GM03348 (cell line): ENCODE measurements at regions not wholly inside any gene's neighbourhood (a gene's known extent, or its start where the extent isn't known, plus 50 kb on each side); places are given as distances from the start of the nearest gene placed in this dataset.

Experiments
- DNase-seq: peaks from one replicate; pipeline ENCODE4 v3.0.0; 2012; ENCODE audit warnings: low spot score

DNA sequence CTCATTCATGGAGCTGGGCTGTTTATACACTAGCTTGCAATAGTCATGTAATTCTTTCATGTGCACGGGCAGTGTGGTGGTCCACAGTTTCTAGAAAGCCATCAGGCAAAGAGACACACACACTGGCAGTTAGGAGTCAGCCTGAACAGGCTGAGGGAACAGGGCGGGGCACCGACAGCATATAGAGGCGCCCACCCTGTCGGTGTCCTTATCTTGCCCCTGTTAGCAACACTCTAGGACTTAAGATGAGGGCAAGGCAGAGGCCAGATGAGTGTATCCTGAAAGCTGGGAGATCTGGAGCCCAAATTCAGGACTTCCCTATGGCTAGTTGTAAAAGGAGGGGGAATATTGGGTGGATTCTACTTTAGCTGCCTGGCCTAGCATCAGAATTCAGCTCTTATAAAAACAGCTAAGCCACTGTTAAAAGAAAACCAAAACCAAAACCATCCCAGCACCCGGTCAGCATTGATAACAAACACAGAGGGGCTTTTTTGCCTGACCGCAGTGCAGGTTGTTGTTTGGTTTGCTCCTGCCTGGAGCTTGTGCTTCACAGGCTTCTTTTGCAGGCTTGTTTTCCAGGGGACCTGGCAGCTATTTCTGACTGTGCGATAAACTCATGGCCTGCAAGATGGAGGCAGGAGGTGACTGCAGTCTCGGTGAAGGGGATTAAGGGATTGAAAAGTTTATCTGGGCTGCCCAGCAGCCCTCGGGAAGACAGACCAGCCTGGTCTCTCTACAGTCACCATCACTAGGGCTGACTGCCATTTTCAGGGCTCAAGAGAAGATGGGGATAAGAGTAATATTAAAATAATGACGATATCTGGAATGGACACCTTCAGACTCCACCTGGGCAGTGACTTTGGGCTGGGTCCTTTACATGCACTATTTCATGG, 638.9 kb downstream of the MID1IP1 start:
- DNase-seq = no peak

- no peak for DNase-seq
Observed at GRCh38 chrX:39440799-39441284, 639.6 kb downstream of the MID1IP1 start.

DNA sequence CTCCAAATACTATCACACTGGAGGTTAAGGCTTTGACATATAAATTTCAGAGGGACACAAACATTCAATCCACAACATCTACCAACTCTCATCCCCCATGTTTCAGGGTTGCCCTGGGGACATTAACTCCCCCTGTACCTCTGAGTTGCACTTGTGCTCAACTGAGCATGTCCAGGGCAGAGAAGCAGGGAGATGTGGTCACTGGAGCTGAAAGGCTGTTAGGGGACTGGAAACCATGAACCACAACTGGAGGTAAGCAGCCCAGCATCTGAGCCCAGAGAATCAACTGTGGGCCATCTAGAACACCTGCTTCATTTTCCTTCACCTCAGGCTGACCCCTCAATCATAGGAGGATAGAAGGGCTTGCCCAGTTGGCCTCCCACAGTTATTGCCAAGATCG, 641.1 kb downstream of the MID1IP1 start:
- no peak for DNase-seq

- DNase-seq = no peak
Observed at GRCh38 chrX:39443240-39443639, 642.0 kb downstream of the MID1IP1 start.

GRCh38 chrX:39445336-39445735, 644.1 kb downstream of the MID1IP1 start:
- DNase-seq = no peak

GRCh38 chrX:39449352-39449751, 648.1 kb downstream of the MID1IP1 start:
- DNase-seq = no peak

- no peak for DNase-seq
Observed at GRCh38 chrX:39450234-39450977, 647.4 kb downstream of the BCOR start.

DNA sequence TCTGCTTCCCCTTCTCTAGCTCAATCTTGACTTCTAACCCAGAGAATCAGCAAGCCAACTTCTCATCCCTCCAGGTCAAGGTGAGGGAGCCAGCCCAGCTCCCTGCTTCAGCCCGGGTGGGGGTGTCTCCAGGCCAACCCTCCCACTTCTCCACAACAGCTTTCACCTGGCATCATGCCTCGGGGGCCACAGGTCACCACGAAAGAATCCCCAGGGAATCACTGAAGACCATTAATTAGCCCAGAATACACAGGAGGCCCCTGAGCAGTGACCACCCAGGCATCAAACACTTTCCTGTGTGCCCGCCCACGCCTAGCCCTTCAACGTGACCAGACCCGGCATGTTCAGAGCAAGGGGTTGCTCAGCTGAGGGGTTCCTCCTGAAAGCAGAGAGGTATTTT, 646.7 kb downstream of the BCOR start:
- DNase-seq = no peak

- no peak for DNase-seq
Observed at GRCh38 chrX:39452401-39452800, 645.4 kb downstream of the BCOR start.

DNA sequence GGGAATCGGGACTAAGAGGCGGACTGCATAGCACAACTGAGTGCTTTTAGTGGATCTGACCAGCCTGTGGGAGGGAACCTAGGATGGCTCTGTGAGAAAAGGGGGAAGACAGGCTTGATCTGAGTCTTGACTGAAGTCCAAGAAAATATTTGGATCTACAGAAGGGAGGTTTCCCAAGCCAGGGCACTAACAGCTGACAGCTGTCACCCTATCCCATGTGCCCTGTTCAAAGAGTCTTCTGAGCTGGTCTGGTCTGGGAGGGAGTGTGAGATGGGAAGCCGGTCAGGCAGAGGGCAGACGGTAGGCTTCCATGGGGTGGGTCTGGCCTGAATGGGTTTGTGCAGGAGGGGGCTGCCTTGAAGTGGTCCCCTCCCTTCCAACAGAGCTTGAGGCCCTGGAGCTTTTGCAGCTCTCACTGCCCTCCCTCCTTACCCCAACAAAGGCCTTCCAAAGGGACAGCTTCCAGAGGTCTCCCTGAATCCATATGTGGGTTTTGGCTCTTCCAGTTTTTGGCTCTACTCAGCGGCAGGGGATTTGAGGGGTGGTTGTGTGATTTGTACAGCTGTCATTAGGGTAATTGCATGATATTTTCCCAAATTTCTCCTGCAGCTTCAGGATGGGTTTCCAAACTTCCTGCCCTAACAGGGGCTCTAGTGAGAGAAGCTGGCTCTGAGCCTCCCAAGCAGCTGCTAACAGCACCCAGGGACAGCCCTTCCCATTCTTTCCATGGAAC, 643.7 kb downstream of the BCOR start:
- no peak for DNase-seq

DNA sequence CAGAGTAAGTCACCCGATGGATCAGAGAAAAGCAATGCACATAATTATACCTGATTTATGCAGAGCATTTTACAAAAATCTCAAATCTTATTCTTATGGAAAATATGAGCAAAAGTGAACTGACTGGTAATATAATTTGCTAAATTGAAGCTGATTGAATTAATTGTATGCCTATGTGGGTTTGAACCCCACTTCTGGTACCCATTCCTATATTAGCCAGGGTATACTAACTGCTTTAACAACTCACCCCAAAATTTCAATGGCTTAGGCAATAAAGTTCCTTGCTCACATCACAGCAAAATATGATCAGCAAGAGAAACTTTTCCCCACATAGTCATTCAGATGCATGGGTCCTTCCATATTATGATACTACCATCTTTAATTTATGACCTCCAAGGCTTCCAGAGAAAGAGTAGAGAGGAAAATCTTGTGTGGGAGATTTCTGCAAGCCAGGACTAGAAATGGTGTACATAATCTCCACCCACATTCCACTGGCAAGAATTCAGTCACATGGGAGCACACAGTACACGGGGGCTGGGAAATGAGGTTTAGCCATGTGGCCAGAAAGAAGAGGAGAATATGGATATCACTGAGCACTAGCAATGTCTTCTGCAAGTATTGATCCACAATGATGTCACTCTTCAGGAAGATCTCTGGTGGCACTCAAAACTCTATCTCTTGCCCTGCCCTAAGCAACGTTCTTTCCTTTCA, 640.7 kb downstream of the BCOR start:
- peak; percentile 12 for DNase-seq

- DNase-seq = no peak
Observed at GRCh38 chrX:39458779-39459178, 639.0 kb downstream of the BCOR start.

GRCh38 chrX:39459204-39459603, 638.6 kb downstream of the BCOR start:
- DNase-seq = no peak

DNA sequence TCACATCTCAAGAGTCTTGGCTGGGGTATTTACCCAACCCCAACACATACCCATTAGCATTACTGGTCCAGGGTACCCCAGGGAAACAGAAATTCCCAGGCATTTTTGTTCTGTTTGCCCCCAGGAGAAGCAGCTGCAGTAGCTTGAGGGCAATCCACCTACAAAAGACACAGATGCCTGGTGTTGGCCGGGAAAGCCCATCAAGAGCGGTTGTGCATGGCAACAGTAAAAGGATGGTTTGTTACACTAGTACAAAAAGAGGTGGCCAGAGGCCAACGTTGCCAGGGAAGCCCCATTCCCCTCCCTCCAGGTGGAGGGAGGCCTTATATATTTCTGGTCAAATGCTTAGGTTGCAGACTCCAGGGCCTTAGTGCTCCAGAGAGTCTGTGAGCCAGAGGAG, 637.8 kb downstream of the BCOR start:
- DNase-seq = no peak

DNA sequence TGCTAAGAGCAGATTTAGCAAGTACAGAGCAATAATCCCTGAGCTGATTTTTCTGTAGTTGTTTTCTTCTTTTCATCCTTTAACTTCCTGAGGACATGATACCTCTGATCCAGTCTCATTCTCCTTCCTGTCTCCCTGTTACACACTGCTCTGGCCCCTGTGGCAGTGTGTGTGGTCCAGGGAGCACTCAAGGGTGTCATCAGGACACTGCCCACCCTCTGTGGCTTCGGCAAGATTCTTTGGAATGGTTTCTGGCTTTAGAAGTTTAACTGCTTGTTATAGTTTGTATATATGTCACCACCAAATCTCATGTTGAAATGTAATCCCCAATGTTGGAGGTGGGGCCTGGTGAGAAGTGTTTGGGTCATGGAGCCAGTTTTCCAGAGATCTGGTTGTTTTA, 637.3 kb downstream of the BCOR start:
- DNase-seq = no peak

GRCh38 chrX:39462835-39463234, 634.9 kb downstream of the BCOR start:
- no peak for DNase-seq

- DNase-seq = no peak
Observed at GRCh38 chrX:39464253-39464652, 633.5 kb downstream of the BCOR start.

DNA sequence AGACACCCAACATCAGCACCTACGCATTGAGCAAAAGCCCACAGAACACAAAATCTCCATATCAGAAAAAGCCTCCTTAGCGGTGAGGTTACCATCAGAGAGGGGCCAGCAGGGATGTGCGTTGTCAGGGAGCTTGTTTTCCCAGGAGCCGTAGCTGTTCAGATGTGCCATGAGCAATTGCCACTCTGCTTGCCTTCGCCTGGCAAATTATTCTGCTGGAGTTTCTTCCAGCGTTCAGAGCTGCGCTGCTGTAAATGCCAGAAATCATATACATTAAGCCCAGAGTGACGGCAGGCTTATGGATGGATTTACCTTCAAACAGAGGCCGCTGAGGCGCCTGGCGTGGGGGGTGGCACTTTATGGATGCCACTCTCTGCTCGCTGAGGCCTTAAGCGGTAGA, 632.3 kb downstream of the BCOR start:
- DNase-seq = no peak

GRCh38 chrX:39465906-39466305, 631.9 kb downstream of the BCOR start:
- DNase-seq = no peak

DNA sequence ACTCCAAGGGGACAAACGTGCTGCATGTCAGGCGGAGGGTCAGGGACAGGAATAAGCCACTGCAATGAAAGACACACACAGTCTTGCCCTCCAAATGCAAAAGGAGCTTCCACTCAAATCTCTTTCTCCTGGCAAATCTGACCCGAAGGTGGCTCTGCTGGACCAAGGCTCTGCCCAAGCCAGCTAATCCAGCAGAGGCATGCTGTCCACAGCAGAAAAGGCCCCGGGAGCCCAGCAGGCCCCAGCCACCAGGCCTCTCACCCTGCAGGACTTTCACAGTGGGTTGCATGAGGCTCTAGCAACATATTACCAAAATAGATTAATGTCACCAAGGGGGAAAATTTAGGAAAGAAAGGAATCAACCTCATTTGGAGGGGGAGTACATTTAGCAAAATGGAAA, 628.6 kb downstream of the BCOR start:
- DNase-seq = no peak

DNA sequence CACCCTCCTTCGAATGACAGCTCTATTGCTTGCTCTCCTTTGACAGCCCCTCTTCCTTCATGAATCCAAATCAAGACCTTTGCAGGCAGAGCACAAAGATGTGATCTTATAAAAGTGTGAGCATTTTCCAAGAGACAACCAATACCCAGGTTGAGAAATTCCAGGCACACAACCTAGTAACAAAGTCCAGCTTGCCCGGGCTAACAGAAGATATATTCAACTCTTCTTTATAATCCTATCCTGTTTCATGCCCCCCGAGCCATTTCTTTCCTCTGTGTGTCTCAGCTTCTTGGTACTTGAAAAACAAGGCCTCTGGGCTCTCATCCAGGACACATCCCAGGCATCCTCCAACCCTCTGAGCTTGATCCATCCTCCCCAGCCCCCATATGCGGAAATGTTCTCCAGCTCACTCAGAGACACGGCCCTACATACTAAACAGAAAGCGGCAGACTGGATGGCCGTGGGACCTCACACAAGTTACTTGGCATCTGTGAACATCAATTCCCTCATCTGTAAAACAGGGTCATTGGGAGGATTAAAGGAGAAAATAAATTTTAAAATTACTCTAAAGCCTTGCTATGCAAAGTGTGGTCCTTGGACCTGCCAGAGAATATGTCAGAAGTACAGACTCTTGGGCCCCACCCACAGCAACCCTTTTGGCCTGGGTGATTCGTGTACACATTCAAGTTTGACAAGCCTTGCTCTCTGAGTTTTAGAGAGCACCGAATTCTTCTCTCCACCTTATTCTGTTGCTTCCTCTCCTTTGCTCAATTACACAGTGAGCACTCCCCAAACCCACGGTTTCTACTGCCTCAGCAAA, 627.0 kb downstream of the BCOR start:
- DNase-seq = peak; percentile 48
